Fibroblast of lung (primary cell): ENCODE measurements at regions not wholly inside any gene's neighbourhood (a gene's known extent, or its start where the extent isn't known, plus 50 kb on each side); places are given as distances from the start of the nearest gene placed in this dataset.

ENCODE experiments used
- CTCF ChIP-seq, 2 donors: IDR thresholded peaks in 1 of 2; conservative IDR thresholded peaks in 1 of 2; 1 replicate in 1 of 2; 2 replicates in 1 of 2; pipeline ENCODE4 v1.5.1; 2011 to 2012; ENCODE audit warnings: low read length in 2 of 2, control low read depth in 1 of 2, inconsistent platforms in 1 of 2, low read depth in 1 of 2, mild to moderate bottlenecking in 1 of 2
- EZH2 ChIP-seq: IDR thresholded peaks from 2 replicates; pipeline ENCODE4 v1.5.1; 2012; ENCODE audit warnings: low read length, control low read depth, mild to moderate bottlenecking; ENCODE audit errors: missing control alignments

GRCh38 chr11:32163557-32163956 lies 72.7 kb downstream of the RCN1 start:
- TF ChIP-seq CTCF (conservative IDR thresholded peaks at IDR 0.05 in 1 of 2, IDR thresholded peaks at IDR 0.05 in 1 of 2; ENCODE audit: low read depth in 1 of 2, low read length in 2 of 2), result no peak
- TF ChIP-seq EZH2, result no peak
